ENCODE measurements at regions not wholly inside any gene's neighbourhood (a gene's known extent, or its start where the extent isn't known, plus 50 kb on each side); places are given as distances from the start of the nearest gene placed in this dataset.

DNA sequence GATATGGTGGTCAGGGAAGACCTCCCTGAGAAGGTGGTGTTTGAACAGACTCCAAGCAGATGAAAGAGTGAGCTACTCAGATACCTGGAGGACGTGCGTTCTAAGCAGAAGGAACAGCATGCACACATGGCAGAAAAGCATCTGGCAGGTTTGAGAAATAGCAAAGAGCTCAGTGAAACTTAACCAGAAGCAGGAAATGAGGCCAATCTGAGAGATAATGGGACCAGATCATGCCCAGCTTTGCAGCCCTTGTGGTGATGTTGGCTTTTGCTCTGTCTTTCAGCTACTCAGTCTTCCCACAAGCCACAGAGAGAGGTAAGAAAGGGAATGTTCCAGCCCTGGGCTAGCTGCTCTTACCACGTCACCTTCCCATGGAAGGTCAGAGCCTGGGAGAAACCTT lies 176.3 kb upstream of the GSC start:
- no peaks in the 10 kb centered on the region for H3K4me1 ChIP-seq (ENCODE audit: control insufficient read depth, insufficient read depth, low read length)
- H3K27me3 ChIP-seq (replicated peaks in 1 of 2; ENCODE audit: control insufficient read depth in 2 of 2, insufficient read depth in 2 of 2, low read length in 1 of 2) = no peaks in the 10 kb centered on the region; a peak in 1 of 4 replicates
- no peaks in the 10 kb centered on the region for H3K36me3 ChIP-seq (ENCODE audit: control insufficient read depth in 2 of 2, insufficient read depth in 2 of 2, low read length in 1 of 2)
- DNase-seq (ENCODE audit: low read depth, low spot score) (no peak), FAIRE-seq (no peak), ATAC-seq (no peak)
- ChIA-PET POLR2A (no interaction called here), SMC1A (ENCODE audit: uncharacterized antibody, unreplicated experiment) (no interaction called here), RAD21 (ENCODE audit: unreplicated experiment) (no interaction called here), CTCF (no interaction called here)
- no peaks in the 10 kb centered on the region for H3K9me3 ChIP-seq (replicated peaks; ENCODE audit: control insufficient read depth, insufficient read depth, low read length)
- H2AFZ ChIP-seq (ENCODE audit: control insufficient read depth, low read depth, low read length) = no peak overlapping the region
- no peak overlapping the region for H3K4me2 ChIP-seq (ENCODE audit: control insufficient read depth, insufficient read depth)
- no TSS peak for BruUV-seq (replicated peaks)
- H3K27ac ChIP-seq (ENCODE audit: control insufficient read depth, insufficient read depth) = no peak overlapping the region
- intact Hi-C loops (cut with micrococcal nuclease; ENCODE audit: unreplicated experiment) (no loop called here), in situ Hi-C loops (cut with MboI) (no loop called here)
- no peak overlapping the region for H3K4me3 ChIP-seq
- no peak for TF ChIP-seq CBFB (IDR thresholded peaks at IDR 0.05; ENCODE audit: low read depth)
- TF ChIP-seq ZNF24 (IDR thresholded peaks at IDR 0.05) = no peak
- no peak for TF ChIP-seq ETV6 (conservative IDR thresholded peaks at IDR 0.05 in 1 of 2, IDR thresholded peaks at IDR 0.05 in 1 of 2; ENCODE audit: borderline replicate concordance in 1 of 2, low read depth in 1 of 2)
- TF ChIP-seq TBL1XR1 (IDR thresholded peaks at IDR 0.05; ENCODE audit: low read depth, low read length) = no peak
- TF ChIP-seq RAD21 (IDR thresholded peaks at IDR 0.05; ENCODE audit: insufficient read depth, low read depth, low read length) = no peak
- no peak for TF ChIP-seq ZNF384 (IDR thresholded peaks at IDR 0.05; ENCODE audit: borderline replicate concordance, low read depth, low read length)
- TF ChIP-seq BHLHE40 (IDR thresholded peaks at IDR 0.05; ENCODE audit: borderline replicate concordance in 1 of 2, low read depth in 2 of 2, low read length in 1 of 2) = no peak
- TF ChIP-seq NR2C2 (IDR thresholded peaks at IDR 0.05; ENCODE audit: borderline replicate concordance, control insufficient read depth, insufficient read length, low read depth) = no peak
- TF ChIP-seq, protein P1, sequence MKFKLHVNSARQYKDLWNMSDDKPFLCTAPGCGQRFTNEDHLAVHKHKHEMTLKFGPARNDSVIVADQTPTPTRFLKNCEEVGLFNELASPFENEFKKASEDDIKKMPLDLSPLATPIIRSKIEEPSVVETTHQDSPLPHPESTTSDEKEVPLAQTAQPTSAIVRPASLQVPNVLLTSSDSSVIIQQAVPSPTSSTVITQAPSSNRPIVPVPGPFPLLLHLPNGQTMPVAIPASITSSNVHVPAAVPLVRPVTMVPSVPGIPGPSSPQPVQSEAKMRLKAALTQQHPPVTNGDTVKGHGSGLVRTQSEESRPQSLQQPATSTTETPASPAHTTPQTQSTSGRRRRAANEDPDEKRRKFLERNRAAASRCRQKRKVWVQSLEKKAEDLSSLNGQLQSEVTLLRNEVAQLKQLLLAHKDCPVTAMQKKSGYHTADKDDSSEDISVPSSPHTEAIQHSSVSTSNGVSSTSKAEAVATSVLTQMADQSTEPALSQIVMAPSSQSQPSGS (IDR thresholded peaks at IDR 0.05; ENCODE audit: low read length) = no peak
- H4K20me1 ChIP-seq (ENCODE audit: control insufficient read depth, insufficient read depth) = no peaks in the 10 kb centered on the region
- 26% methylated on average over 3 of the region's 3 CpGs for WGBS (ENCODE audit: insufficient coverage, insufficient replicate concordance, low lambda C conversion rate, missing lambda C conversion rate)
- H3K79me2 ChIP-seq (ENCODE audit: control insufficient read depth, insufficient read depth, low read length) = no peaks in the 10 kb centered on the region
- no peak overlapping the region for H3K9ac ChIP-seq (ENCODE audit: control insufficient read depth, insufficient read depth, low read length)

All from GM12878 (cell line).